ENCODE measurements at regions not wholly inside any gene's neighbourhood (a gene's known extent, or its start where the extent isn't known, plus 50 kb on each side); places are given as distances from the start of the nearest gene placed in this dataset.

DNA sequence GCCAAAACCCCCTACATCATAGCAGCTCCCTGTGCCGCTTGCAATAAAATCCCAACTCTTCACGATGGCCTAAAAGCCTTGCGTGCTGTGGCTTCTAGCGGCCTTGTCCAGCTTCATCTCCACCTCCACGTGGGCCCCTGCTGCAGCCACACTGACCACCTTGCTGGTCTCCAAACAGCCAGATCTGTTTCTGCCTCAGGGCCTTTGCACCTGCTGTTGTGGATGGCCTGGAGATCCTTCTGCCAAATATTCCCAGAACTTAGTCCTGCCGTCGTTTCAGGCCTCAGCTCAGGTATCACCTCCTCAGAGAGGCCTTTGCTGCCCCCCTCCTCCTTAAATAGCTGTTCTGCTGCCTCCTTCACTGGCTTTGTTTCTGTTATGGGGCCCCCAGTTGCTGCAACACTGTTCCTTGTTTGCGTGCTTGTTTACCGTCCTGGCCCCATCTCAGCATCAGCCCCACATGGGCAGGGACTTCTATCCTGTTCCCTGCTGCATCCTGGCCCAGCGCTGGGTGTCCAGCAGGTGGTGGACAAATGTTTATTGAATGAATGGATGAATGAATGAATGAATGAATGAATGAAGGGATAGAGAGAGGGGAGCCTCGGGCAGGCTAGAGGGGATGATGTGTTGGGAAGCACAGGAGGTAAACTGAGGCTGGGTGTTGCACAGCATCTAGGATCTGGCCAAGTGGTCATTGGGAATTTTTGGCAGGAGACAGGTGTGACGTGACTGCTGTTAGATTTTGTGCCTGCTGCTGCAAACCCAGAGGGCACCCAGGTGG is 171.0 kb upstream of the GSE1 start:
- Histone ChIP-seq H3K9me3 (ENCODE audit: low read depth, low read length) (no peaks in the 10 kb centered on the region), H3K4me3 (no peak overlapping the region), H3K27ac (no peak overlapping the region), H3K36me3 (ENCODE audit: insufficient read depth, low read length) (no peaks in the 10 kb centered on the region), H3K9ac (ENCODE audit: insufficient read length) (no peak overlapping the region)
- TF ChIP-seq EZH2 (IDR thresholded peaks at IDR 0.05): no peak
- no peak for TF ChIP-seq FOXP2 (optimal IDR thresholded peaks at IDR 0.05; ENCODE audit: control extremely low read depth, extremely low read length, insufficient read depth)
- no peak for TF ChIP-seq POLR2AphosphoS5 (IDR thresholded peaks at IDR 0.05; ENCODE audit: borderline replicate concordance, low read depth, low read length)
- DNase-seq (ENCODE audit: low read depth, low spot score): no peak

DNA sequence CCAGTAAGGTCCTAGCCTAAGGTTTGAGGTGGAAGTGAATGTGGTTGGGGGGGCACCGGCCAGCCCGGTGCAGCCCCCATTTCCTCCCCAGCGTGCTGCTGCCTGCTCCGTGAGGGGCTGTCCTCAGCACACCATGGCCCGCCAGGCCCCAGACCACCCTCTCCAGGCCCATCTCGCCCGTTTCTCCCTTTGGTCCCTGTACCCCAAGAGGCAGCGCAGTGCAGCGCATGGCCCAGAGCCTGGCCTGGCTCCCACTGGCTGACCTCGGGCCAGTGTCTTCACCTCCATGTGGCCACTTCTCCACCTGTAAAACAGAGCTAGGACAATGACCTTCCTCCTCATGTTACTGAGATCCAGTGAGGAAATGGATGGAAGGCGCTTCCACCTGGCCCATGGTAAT is 170.0 kb upstream of the GSE1 start:
- no peak overlapping the region for H3K4me3 ChIP-seq
- no peaks in the 10 kb centered on the region for H3K9me3 ChIP-seq (ENCODE audit: low read depth, low read length)
- no peak for DNase-seq (ENCODE audit: low read depth, low spot score)
- TF ChIP-seq FOXP2 (optimal IDR thresholded peaks at IDR 0.05; ENCODE audit: control extremely low read depth, extremely low read length, insufficient read depth): no peak
- no peak for TF ChIP-seq POLR2AphosphoS5 (IDR thresholded peaks at IDR 0.05; ENCODE audit: borderline replicate concordance, low read depth, low read length)
- no peak for TF ChIP-seq EZH2 (IDR thresholded peaks at IDR 0.05)
- no peak overlapping the region for H3K27ac ChIP-seq
- H3K36me3 ChIP-seq (ENCODE audit: insufficient read depth, low read length): no peaks in the 10 kb centered on the region
- no peak overlapping the region for H3K9ac ChIP-seq (ENCODE audit: insufficient read length)

DNA sequence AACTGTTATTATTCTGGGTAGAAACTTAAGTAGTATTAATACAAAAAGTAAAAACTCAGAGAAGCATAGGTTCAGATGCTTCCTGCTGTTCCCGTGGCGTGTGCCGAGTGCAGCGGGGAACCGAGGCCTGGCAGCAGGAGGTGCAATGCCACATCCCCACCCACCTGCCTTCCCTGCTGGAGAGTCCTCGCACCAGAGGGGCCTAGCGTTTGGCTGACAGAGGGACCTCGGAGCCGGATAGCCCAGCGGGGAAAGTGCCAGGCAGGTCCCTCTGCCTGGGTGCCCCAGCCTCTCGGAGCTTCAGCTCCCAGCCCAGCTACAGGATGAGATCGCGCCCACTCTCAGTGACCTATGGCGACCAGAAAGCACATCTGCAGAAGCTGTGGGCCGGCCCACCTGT is 169.6 kb upstream of the GSE1 start:
- DNase-seq (ENCODE audit: low read depth, low spot score): no peak
- Histone ChIP-seq H3K4me3 (no peak overlapping the region), H3K9me3 (ENCODE audit: low read depth, low read length) (no peaks in the 10 kb centered on the region), H3K9ac (ENCODE audit: insufficient read length) (no peak overlapping the region), H3K36me3 (ENCODE audit: insufficient read depth, low read length) (no peaks in the 10 kb centered on the region), H3K27ac (no peak overlapping the region)
- TF ChIP-seq EZH2 (IDR thresholded peaks at IDR 0.05) (no peak), POLR2AphosphoS5 (IDR thresholded peaks at IDR 0.05; ENCODE audit: borderline replicate concordance, low read depth, low read length) (no peak), FOXP2 (optimal IDR thresholded peaks at IDR 0.05; ENCODE audit: control extremely low read depth, extremely low read length, insufficient read depth) (no peak)

DNA sequence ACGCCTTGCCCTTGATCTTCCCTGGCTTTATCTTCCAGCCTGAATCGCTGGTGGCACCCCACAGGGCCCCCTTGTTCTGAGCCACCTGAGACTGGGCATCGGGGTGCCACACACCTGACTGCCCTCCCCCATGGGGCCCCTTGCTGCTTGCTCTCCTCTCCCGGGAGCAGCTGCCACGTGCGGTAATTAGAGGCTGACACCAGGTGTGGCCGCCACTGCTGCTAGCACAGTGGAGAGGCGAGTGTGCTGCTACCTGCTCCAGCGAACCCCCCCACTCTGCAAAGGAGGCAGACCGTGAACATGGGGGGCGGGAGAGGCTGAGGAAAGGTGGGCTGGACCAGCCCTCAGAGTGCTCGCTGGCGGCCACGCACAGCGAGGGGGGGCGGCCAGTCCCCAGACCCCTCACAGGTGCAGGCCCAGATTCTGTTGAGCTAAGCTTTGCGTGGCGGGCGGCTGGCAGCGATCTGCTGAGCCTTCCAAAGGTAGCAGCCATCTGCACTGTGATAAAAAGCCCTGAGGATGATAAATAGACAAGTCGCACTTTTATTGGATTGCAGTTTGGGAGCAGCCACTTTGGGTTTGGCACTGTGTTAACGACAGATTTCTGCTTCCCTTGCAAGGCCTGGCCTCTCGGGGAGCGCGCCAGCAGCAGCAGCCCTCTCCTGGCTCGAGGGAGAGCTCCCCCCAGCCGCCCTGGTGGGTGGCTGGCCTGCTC is 167.9 kb upstream of the GSE1 start:
- Histone ChIP-seq H3K27ac (no peak overlapping the region), H3K9ac (ENCODE audit: insufficient read length) (no peak overlapping the region), H3K9me3 (ENCODE audit: low read depth, low read length) (no peaks in the 10 kb centered on the region), H3K4me3 (no peak overlapping the region), H3K36me3 (ENCODE audit: insufficient read depth, low read length) (no peaks in the 10 kb centered on the region)
- TF ChIP-seq FOXP2 (optimal IDR thresholded peaks at IDR 0.05; ENCODE audit: control extremely low read depth, extremely low read length, insufficient read depth) (no peak), POLR2AphosphoS5 (IDR thresholded peaks at IDR 0.05; ENCODE audit: borderline replicate concordance, low read depth, low read length) (no peak), EZH2 (IDR thresholded peaks at IDR 0.05) (no peak)
- no peak for DNase-seq (ENCODE audit: low read depth, low spot score)

DNA sequence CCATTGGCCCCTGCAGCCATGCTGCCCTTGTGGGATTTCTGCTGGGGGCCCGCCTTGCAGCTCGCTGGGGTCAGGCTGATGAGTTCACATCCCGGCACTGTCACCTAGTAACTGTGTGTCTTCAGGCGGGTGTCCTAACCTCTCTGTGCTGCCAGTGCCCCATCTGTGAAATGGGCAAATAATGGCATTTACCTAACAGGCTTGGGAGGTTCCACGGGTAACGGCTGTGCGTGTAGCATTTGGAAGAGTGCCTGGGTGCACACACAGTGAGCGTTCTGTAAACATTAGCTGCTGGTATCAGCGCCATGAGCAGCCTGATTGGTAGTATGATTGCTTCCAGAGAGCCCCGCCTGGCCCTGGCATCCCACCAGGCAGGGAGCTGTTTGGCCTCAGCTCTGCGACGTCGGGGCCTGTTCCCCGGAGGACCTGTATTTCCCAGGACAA is 167.3 kb upstream of the GSE1 start:
- TF ChIP-seq POLR2AphosphoS5 (IDR thresholded peaks at IDR 0.05; ENCODE audit: borderline replicate concordance, low read depth, low read length): no peak
- no peak for TF ChIP-seq FOXP2 (optimal IDR thresholded peaks at IDR 0.05; ENCODE audit: control extremely low read depth, extremely low read length, insufficient read depth)
- no peak for TF ChIP-seq EZH2 (IDR thresholded peaks at IDR 0.05)
- Histone ChIP-seq H3K9me3 (ENCODE audit: low read depth, low read length) (no peaks in the 10 kb centered on the region), H3K36me3 (ENCODE audit: insufficient read depth, low read length) (no peaks in the 10 kb centered on the region), H3K9ac (ENCODE audit: insufficient read length) (no peak overlapping the region), H3K4me3 (no peak overlapping the region), H3K27ac (no peak overlapping the region)
- DNase-seq (ENCODE audit: low read depth, low spot score): no peak

DNA sequence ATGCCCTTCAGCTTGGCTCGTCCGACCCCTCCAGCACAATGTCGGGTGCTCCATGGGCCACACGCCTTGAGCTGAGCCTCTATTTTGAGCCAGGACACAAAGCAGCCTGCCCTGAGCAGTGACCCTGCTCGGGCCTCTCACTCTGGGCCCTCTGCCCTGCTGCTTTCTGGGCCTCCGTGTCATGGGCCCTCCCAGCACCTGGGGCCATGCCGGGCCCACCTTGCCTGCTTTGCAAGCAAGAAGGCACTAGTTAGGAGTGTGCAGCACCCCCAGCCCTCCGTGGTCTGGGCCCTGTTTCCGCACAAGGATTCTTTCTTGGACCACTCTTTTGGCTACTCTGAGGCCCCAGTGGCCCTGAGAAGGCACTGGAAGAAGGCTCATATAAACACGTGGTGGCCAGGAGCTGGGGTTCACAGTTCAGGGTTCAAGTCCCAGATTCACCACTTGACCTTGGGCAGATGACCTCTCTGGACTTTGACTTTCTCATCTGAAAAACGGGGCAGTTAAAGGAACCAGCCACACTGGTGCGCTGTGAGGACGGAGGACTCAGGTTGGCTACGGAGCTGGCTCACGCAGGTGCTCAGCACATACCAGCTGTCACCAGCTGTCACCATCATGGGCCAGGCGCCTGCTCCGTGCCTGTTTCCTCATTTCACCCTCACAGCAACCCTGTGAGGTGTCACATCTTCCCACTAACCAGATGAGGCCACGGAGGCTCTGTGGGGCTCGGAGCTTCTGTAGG is 166.0 kb upstream of the GSE1 start:
- DNase-seq (ENCODE audit: low read depth, low spot score): no peak
- H3K9ac ChIP-seq (ENCODE audit: insufficient read length): no peak overlapping the region
- H3K9me3 ChIP-seq (ENCODE audit: low read depth, low read length): no peaks in the 10 kb centered on the region
- no peak overlapping the region for H3K27ac ChIP-seq
- no peaks in the 10 kb centered on the region for H3K36me3 ChIP-seq (ENCODE audit: insufficient read depth, low read length)
- no peak for TF ChIP-seq POLR2AphosphoS5 (IDR thresholded peaks at IDR 0.05; ENCODE audit: borderline replicate concordance, low read depth, low read length)
- TF ChIP-seq FOXP2 (optimal IDR thresholded peaks at IDR 0.05; ENCODE audit: control extremely low read depth, extremely low read length, insufficient read depth): no peak
- no peak for TF ChIP-seq EZH2 (IDR thresholded peaks at IDR 0.05)
- no peak overlapping the region for H3K4me3 ChIP-seq

DNA sequence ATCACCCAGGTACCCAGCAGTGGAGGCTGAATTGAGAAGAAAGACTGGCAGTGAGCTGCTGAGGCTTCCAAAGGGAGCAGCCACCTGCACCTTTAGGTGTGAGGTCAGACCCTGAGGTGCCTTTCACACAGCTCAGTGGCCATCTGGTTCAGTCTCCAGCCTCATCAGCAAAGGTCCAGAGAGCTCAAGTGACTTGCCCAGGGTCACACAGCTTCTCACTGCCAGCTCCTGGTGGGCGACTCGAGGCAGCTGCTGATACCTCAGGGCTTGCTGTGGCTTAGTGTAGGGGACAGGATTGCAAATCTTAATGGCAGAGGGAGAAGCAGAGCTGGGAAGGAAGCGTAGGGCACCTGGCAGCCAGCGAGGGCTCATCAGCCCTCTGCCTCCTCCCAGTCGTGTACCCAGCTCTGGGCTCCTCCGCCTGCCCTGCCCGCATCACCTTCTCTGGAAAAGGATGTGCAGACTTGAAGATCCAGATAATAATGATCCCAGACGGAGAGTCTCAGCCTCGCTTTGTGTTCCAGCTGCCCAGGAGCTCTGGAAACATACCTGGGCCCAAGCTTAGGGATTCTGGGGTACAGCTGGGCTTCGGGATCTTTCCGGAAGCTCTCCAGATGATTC is 165.3 kb upstream of the GSE1 start:
- H3K4me3 ChIP-seq: no peak overlapping the region
- TF ChIP-seq EZH2 (IDR thresholded peaks at IDR 0.05) (no peak), POLR2AphosphoS5 (IDR thresholded peaks at IDR 0.05; ENCODE audit: borderline replicate concordance, low read depth, low read length) (no peak), FOXP2 (optimal IDR thresholded peaks at IDR 0.05; ENCODE audit: control extremely low read depth, extremely low read length, insufficient read depth) (no peak)
- DNase-seq (ENCODE audit: low read depth, low spot score): no peak

More for the DNA sequence above, 165.3 kb upstream of the GSE1 start:
- Histone ChIP-seq H3K27ac (no peak overlapping the region), H3K9ac (ENCODE audit: insufficient read length) (no peak overlapping the region), H3K9me3 (ENCODE audit: low read depth, low read length) (no peaks in the 10 kb centered on the region), H3K36me3 (ENCODE audit: insufficient read depth, low read length) (no peaks in the 10 kb centered on the region)
